ENCODE measurements at regions not wholly inside any gene's neighbourhood (a gene's known extent, or its start where the extent isn't known, plus 50 kb on each side); places are given as distances from the start of the nearest gene placed in this dataset.

- no peak overlapping the region for H3K4me2 ChIP-seq (ENCODE audit: low read length)
- H3K4me3 ChIP-seq (ENCODE audit: low read length) = no peak overlapping the region
- H3K27me3 ChIP-seq (ENCODE audit: control insufficient read depth, insufficient read depth, low read length) = peaks cover 11% of the 10 kb centered on the region
- H3K36me3 ChIP-seq (ENCODE audit: insufficient read depth, low read length) = no peaks in the 10 kb centered on the region
- H3K9me3 ChIP-seq (replicated peaks; ENCODE audit: low read length) = no peaks in the 10 kb centered on the region
- no peak overlapping the region for H3K9ac ChIP-seq (ENCODE audit: low read depth, low read length)
- H3K4me1 ChIP-seq (ENCODE audit: control insufficient read depth, insufficient read depth, low read length) = peaks cover 6% of the 10 kb centered on the region
Measured at GRCh38 chr9:81814794-81815464, 113.3 kb upstream of the SPATA31D4 start.

GRCh38 chr9:81815781-81816180 lies 112.4 kb upstream of the SPATA31D4 start:
- Histone ChIP-seq H3K4me1 (ENCODE audit: control insufficient read depth, insufficient read depth, low read length) (peaks cover 13% of the 10 kb centered on the region), H3K27me3 (ENCODE audit: control insufficient read depth, insufficient read depth, low read length) (peaks cover 11% of the 10 kb centered on the region), H3K9me3 (replicated peaks; ENCODE audit: low read length) (no peaks in the 10 kb centered on the region), H3K9ac (ENCODE audit: low read depth, low read length) (no peak overlapping the region), H3K36me3 (ENCODE audit: insufficient read depth, low read length) (no peaks in the 10 kb centered on the region), H3K4me3 (ENCODE audit: low read length) (no peak overlapping the region), H3K4me2 (ENCODE audit: low read length) (no peak overlapping the region)

GRCh38 chr9:81819155-81819554 lies 109.1 kb upstream of the SPATA31D4 start:
- H3K4me1 ChIP-seq (ENCODE audit: control insufficient read depth, insufficient read depth, low read length) = peaks cover 13% of the 10 kb centered on the region

GRCh38 chr9:81819859-81820546 lies 108.2 kb upstream of the SPATA31D4 start:
- H3K9me3 ChIP-seq (replicated peaks; ENCODE audit: low read length) = no peaks in the 10 kb centered on the region
- H3K36me3 ChIP-seq (ENCODE audit: insufficient read depth, low read length) = no peaks in the 10 kb centered on the region
- no peak overlapping the region for H3K4me2 ChIP-seq (ENCODE audit: low read length)
- H3K4me3 ChIP-seq (ENCODE audit: low read length) = no peak overlapping the region
- H3K9ac ChIP-seq (ENCODE audit: low read depth, low read length) = no peak overlapping the region
- peaks cover 13% of the 10 kb centered on the region for H3K4me1 ChIP-seq (ENCODE audit: control insufficient read depth, insufficient read depth, low read length)
- H3K27me3 ChIP-seq (ENCODE audit: control insufficient read depth, insufficient read depth, low read length) = peaks cover 5% of the 10 kb centered on the region

More at GRCh38 chr9:81819155-81819554, 109.1 kb upstream of the SPATA31D4 start:
- no peak overlapping the region for H3K4me3 ChIP-seq (ENCODE audit: low read length)
- H3K36me3 ChIP-seq (ENCODE audit: insufficient read depth, low read length) = no peaks in the 10 kb centered on the region
- no peaks in the 10 kb centered on the region for H3K9me3 ChIP-seq (replicated peaks; ENCODE audit: low read length)
- H3K4me2 ChIP-seq (ENCODE audit: low read length) = no peak overlapping the region
- H3K27me3 ChIP-seq (ENCODE audit: control insufficient read depth, insufficient read depth, low read length) = peaks cover 5% of the 10 kb centered on the region
- no peak overlapping the region for H3K9ac ChIP-seq (ENCODE audit: low read depth, low read length)

GRCh38 chr9:81822301-81822865 lies 105.8 kb upstream of the SPATA31D4 start:
- Histone ChIP-seq H3K27me3 (ENCODE audit: control insufficient read depth, insufficient read depth, low read length) (peaks cover 14% of the 10 kb centered on the region), H3K4me1 (ENCODE audit: control insufficient read depth, insufficient read depth, low read length) (peaks cover 22% of the 10 kb centered on the region), H3K9me3 (replicated peaks; ENCODE audit: low read length) (no peaks in the 10 kb centered on the region), H3K9ac (ENCODE audit: low read depth, low read length) (no peak overlapping the region), H3K4me2 (ENCODE audit: low read length) (no peak overlapping the region), H3K36me3 (ENCODE audit: insufficient read depth, low read length) (no peaks in the 10 kb centered on the region), H3K4me3 (ENCODE audit: low read length) (no peak overlapping the region)

GRCh38 chr9:81822967-81823366 lies 105.3 kb upstream of the SPATA31D4 start:
- Histone ChIP-seq H3K4me2 (ENCODE audit: low read length) (no peak overlapping the region), H3K4me3 (ENCODE audit: low read length) (no peak overlapping the region), H3K36me3 (ENCODE audit: insufficient read depth, low read length) (no peaks in the 10 kb centered on the region), H3K4me1 (ENCODE audit: control insufficient read depth, insufficient read depth, low read length) (peaks cover 22% of the 10 kb centered on the region), H3K9ac (ENCODE audit: low read depth, low read length) (no peak overlapping the region), H3K27me3 (ENCODE audit: control insufficient read depth, insufficient read depth, low read length) (peaks cover 20% of the 10 kb centered on the region), H3K9me3 (replicated peaks; ENCODE audit: low read length) (no peaks in the 10 kb centered on the region)

GRCh38 chr9:81823672-81824554 lies 104.3 kb upstream of the SPATA31D4 start:
- H3K4me1 ChIP-seq (ENCODE audit: control insufficient read depth, insufficient read depth, low read length) = peaks cover 22% of the 10 kb centered on the region
- no peak overlapping the region for H3K4me3 ChIP-seq (ENCODE audit: low read length)

GRCh38 chr9:81824802-81825730 lies 103.2 kb upstream of the SPATA31D4 start:
- H3K27me3 ChIP-seq (ENCODE audit: control insufficient read depth, insufficient read depth, low read length) = peaks cover 30% of the 10 kb centered on the region
- peaks cover 15% of the 10 kb centered on the region for H3K4me1 ChIP-seq (ENCODE audit: control insufficient read depth, insufficient read depth, low read length)
- H3K4me3 ChIP-seq (ENCODE audit: low read length) = no peak overlapping the region
- H3K9ac ChIP-seq (ENCODE audit: low read depth, low read length) = no peak overlapping the region
- no peak overlapping the region for H3K4me2 ChIP-seq (ENCODE audit: low read length)
- H3K9me3 ChIP-seq (replicated peaks; ENCODE audit: low read length) = no peaks in the 10 kb centered on the region
- H3K36me3 ChIP-seq (ENCODE audit: insufficient read depth, low read length) = no peaks in the 10 kb centered on the region

More at GRCh38 chr9:81823672-81824554, 104.3 kb upstream of the SPATA31D4 start:
- Histone ChIP-seq H3K9ac (ENCODE audit: low read depth, low read length) (no peak overlapping the region), H3K9me3 (replicated peaks; ENCODE audit: low read length) (no peaks in the 10 kb centered on the region), H3K36me3 (ENCODE audit: insufficient read depth, low read length) (no peaks in the 10 kb centered on the region), H3K27me3 (ENCODE audit: control insufficient read depth, insufficient read depth, low read length) (peaks cover 22% of the 10 kb centered on the region), H3K4me2 (ENCODE audit: low read length) (no peak overlapping the region)

GRCh38 chr9:81825846-81826516 lies 102.2 kb upstream of the SPATA31D4 start:
- Histone ChIP-seq H3K9ac (ENCODE audit: low read depth, low read length) (no peak overlapping the region), H3K36me3 (ENCODE audit: insufficient read depth, low read length) (no peaks in the 10 kb centered on the region), H3K4me3 (ENCODE audit: low read length) (no peak overlapping the region), H3K9me3 (replicated peaks; ENCODE audit: low read length) (no peaks in the 10 kb centered on the region), H3K4me1 (ENCODE audit: control insufficient read depth, insufficient read depth, low read length) (peaks cover 8% of the 10 kb centered on the region), H3K4me2 (ENCODE audit: low read length) (no peak overlapping the region), H3K27me3 (ENCODE audit: control insufficient read depth, insufficient read depth, low read length) (peaks cover 34% of the 10 kb centered on the region)

GRCh38 chr9:81826517-81826906 lies 101.7 kb upstream of the SPATA31D4 start:
- no peaks in the 10 kb centered on the region for H3K9me3 ChIP-seq (replicated peaks; ENCODE audit: low read length)

More at GRCh38 chr9:81826517-81826906, 101.7 kb upstream of the SPATA31D4 start:
- Histone ChIP-seq H3K4me3 (ENCODE audit: low read length) (no peak overlapping the region), H3K4me1 (ENCODE audit: control insufficient read depth, insufficient read depth, low read length) (peaks cover 8% of the 10 kb centered on the region), H3K27me3 (ENCODE audit: control insufficient read depth, insufficient read depth, low read length) (peaks cover 34% of the 10 kb centered on the region), H3K36me3 (ENCODE audit: insufficient read depth, low read length) (no peaks in the 10 kb centered on the region), H3K9ac (ENCODE audit: low read depth, low read length) (no peak overlapping the region), H3K4me2 (ENCODE audit: low read length) (no peak overlapping the region)
